Motor neuron (in vitro differentiated cells): ENCODE measurements at regions not wholly inside any gene's neighbourhood (a gene's known extent, or its start where the extent isn't known, plus 50 kb on each side); places are given as distances from the start of the nearest gene placed in this dataset.

Experiments
- ATAC-seq, 8 experiments: fragments of 200-7000 bp; cut with Tn5 transposase; replicated peaks in 6 of 8; 2 replicates each; pipeline ENCODE4 v1.8.0; 2021; ENCODE audit warnings: mild to moderate bottlenecking in 8 of 8, moderate library complexity in 8 of 8
- H3K27ac ChIP-seq, 2 donors: fragments of 250-450 bp; sonication (Bioruptor Pico); 2 replicates each; pipeline ENCODE4 v1.9.0; 2021; ENCODE audit warnings: antibody characterized with exemption in 2 of 2, mild to moderate bottlenecking in 2 of 2, moderate library complexity in 1 of 2
- H3K4me1 ChIP-seq, 2 donors: fragments of 250-450 bp; sonication (Bioruptor Pico); replicated peaks in 1 of 2; 2 replicates each; pipeline ENCODE4 v1.6.1; 2021; ENCODE audit warnings: antibody characterized with exemption in 2 of 2, mild to moderate bottlenecking in 2 of 2, moderate library complexity in 1 of 2
- H3K4me3 ChIP-seq, 5 donors: fragments of 250-450 bp; sonication (Bioruptor Pico); 2 replicates each; pipeline ENCODE4 v1.9.0; 2021; ENCODE audit warnings: antibody characterized with exemption in 5 of 5, mild to moderate bottlenecking in 5 of 5, moderate library complexity in 4 of 5
- WGBS, 10 experiments: fragments of 450-650 bp; shearing (Covaris generic); methylation state at CpG; one replicate each; pipeline ENCODE4 v1.0.0; 2022; 5-methylcytosine and 5-hydroxymethylcytosine counted together
- in situ Hi-C, 9 experiments: fragments of 400-800 bp; cut with MboI; loops; one replicate each; pipeline ENCODE4 v1.15.0; 2021; ENCODE audit warnings: low sequenced_read_pairs in 9 of 9, low pct_unique_long_range_greater_than_20kb in 2 of 9; ENCODE audit not compliant: unreplicated experiment in 9 of 9

GRCh38 chr10:111158595-111158994, 81.8 kb downstream of the ADRA2A start:
- 0 to 100% (median 50%) methylated on average over 1 to 3 of the region's 3 CpGs; no CpG with 5 or more reads in 1 of the 10 experiments for WGBS, 10 experiments
- H3K4me3 ChIP-seq: no peak overlapping the region
- in situ Hi-C loops: no loop called here
- ATAC-seq: peak in 2 of 8 experiments; percentile 44 to 60
- no peak overlapping the region for H3K27ac ChIP-seq
- H3K4me1 ChIP-seq: peaks cover 0 to 6% of the 10 kb centered on the region in 2 donors

GRCh38 chr10:111161109-111161874, 84.5 kb downstream of the ADRA2A start:
- H3K27ac ChIP-seq: no peak overlapping the region
- ATAC-seq: no peak
- in situ Hi-C loops: no loop called here
- no peaks in the 10 kb centered on the region for H3K4me1 ChIP-seq
- no peak overlapping the region for H3K4me3 ChIP-seq
- WGBS, 10 experiments: 11 to 92% (median 76%) methylated on average over 1 to 5 of the region's 7 CpGs; no CpG with 5 or more reads in 1 of the 10 experiments

- no peak for ATAC-seq
- in situ Hi-C loops: no loop called here
- Histone ChIP-seq H3K4me1 (no peaks in the 10 kb centered on the region), H3K27ac (no peak overlapping the region), H3K4me3 (no peak overlapping the region)
- 60 to 100% (median 100%) methylated on average over 1 of the region's 1 CpG; no CpG with 5 or more reads in 3 of the 10 experiments for WGBS, 10 experiments
Observed at GRCh38 chr10:111171183-111171582, 94.4 kb downstream of the ADRA2A start.

GRCh38 chr10:111175787-111176186, 99.0 kb downstream of the ADRA2A start:
- in situ Hi-C loops: no loop called here
- WGBS, 10 experiments: 0 to 100% (median 62%) methylated on average over 1 to 3 of the region's 3 CpGs; no CpG with 5 or more reads in 1 of the 10 experiments
- peak in 2 of 8 experiments; percentile 42 to 61 for ATAC-seq
- Histone ChIP-seq H3K4me3 (no peak overlapping the region), H3K27ac (no peak overlapping the region), H3K4me1 (no peaks in the 10 kb centered on the region)

- Histone ChIP-seq H3K27ac (no peak overlapping the region), H3K4me3 (no peak overlapping the region), H3K4me1 (no peaks in the 10 kb centered on the region)
- no peak for ATAC-seq
- in situ Hi-C loops: no loop called here
- WGBS, 10 experiments: 18 to 100% (median 95%) methylated on average over 1 to 2 of the region's 2 CpGs; no CpG with 5 or more reads in 1 of the 10 experiments
Observed at GRCh38 chr10:111177379-111177778, 100.5 kb downstream of the ADRA2A start.

DNA sequence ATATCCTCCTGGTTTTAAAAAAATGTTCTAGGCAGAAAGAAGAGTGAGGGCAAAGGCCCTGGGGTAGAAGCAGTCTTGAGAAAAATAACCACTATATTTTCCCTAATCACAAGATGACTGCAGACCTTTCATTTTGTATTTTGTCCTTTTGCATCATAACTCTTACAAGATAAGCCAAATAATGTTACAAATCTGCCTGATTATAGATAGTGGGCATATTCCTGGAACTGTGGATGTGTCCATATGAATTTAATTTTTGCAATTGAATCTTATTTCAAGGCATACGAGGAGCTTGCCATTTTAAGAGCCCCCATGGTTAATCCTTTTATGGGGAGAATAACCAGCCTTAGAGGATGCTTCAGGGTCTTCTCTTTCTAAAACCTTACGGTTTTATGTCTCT, 102.7 kb downstream of the ADRA2A start:
- Histone ChIP-seq H3K4me3 (no peak overlapping the region), H3K4me1 (no peaks in the 10 kb centered on the region), H3K27ac (no peak overlapping the region)
- in situ Hi-C loops: no loop called here
- WGBS, 10 experiments: 0 to 89% (median 75%) methylated on average over 1 to 2 of the region's 2 CpGs; no CpG with 5 or more reads in 2 of the 10 experiments
- ATAC-seq: no peak

DNA sequence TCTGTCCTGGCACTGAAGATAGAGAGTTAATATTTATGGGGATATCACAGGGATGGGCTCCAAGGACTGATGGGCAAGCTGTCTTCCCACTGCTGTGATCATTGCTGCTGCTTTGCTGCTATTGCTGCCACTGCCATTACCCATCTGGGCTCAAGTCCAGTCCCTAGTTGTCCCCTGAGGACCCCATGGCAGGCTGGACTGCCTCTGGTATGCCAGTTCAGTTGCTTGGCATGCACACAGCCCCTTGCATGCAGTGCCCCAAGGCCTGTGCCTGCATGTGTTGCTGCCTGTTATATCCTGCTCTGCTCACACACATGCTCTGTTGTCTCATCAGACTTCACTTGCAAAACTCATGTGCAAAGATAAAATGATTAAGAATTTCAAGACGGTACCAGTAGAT, 109.5 kb downstream of the ADRA2A start:
- no peak overlapping the region for H3K27ac ChIP-seq
- in situ Hi-C loops: no loop called here
- H3K4me1 ChIP-seq: no peaks in the 10 kb centered on the region
- no peak overlapping the region for H3K4me3 ChIP-seq
- WGBS, 10 experiments: 40 to 100% (median 88%) methylated on average over 1 of the region's 1 CpG; no CpG with 5 or more reads in 5 of the 10 experiments
- no peak for ATAC-seq

DNA sequence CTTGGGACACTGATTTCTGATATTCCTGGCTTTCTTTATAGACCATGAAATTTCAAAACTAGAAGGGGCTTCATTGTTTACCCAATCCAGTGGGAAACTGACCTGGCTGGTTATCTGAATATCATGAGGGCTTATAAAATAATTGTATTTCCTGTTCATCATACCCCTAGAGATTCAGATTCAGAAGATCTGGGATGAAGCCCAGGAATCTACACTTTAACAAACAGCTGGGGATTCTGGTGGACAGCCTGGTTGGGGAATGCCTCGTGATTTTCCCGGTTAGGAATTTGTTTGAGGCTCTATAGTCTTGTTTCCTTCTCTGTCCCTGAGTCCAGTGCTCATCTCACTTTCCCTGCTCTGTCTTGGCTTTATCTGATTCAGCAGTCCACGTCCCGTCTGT, 110.3 kb downstream of the ADRA2A start:
- no peak overlapping the region for H3K4me3 ChIP-seq
- 0 to 90% (median 87%) methylated on average over 1 to 4 of the region's 4 CpGs; no CpG with 5 or more reads in 1 of the 10 experiments for WGBS, 10 experiments
- H3K27ac ChIP-seq: no peak overlapping the region
- ATAC-seq: no peak
- H3K4me1 ChIP-seq: no peaks in the 10 kb centered on the region
- in situ Hi-C loops: no loop called here

DNA sequence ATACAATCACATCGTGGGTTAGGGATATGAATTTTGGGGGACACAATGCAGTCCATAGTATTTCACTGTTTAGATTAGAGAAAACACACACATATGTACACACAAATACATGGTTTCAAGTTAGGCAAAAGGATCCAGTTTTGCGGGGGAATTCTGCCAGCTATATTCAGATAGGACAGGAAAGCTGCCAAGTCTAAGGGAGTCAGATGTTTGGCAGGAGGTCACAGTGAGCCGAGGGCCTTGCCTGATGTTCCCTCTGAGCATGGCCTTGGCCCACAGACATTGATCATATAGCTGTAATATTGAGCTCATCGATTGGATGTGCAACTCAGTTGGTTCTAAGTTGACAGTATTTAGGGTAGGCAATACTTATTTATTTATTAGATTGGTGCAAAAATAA, 122.8 kb downstream of the ADRA2A start:
- in situ Hi-C loops: no loop called here
- no peak for ATAC-seq
- Histone ChIP-seq H3K27ac (no peak overlapping the region), H3K4me3 (no peak overlapping the region), H3K4me1 (peaks cover 1 to 6% of the 10 kb centered on the region in 2 donors)
- 25 to 100% (median 85%) methylated on average over 1 to 4 of the region's 4 CpGs; no CpG with 5 or more reads in 2 of the 10 experiments for WGBS, 10 experiments

DNA sequence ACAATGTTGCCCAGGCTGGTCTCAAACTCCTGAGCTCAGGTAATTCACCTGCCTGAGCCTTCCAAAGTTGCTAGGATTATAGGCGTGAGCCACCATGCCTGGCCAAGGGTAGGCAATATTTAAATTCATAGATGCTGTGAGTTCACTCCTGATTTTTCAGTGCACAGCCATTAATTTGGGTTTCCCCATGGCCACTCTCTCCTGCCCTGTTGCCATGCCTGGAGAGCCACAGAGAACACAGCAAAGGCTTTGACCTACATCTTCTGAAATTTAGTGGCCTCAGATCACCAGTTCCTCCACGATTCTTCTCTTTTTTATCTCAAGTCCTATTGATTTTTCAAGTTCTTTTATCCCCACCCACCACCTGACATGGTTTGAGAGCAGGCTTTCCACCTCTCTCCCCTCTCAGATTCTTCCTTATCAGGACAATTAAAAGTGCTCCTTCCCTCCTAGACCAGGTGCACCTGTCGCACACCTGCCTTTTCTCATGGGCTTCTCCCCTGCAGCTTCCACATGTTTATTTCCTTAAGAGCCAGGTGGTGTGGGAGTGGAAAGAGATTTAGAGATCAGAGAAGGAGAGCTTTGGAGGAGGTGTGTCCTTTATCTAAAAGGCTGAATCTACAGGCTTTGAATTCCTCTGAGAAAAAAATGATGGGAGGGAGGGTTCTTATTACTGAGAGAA, 123.8 kb downstream of the ADRA2A start:
- in situ Hi-C loops: no loop called here
- H3K4me3 ChIP-seq: no peak overlapping the region
- no peak overlapping the region for H3K27ac ChIP-seq
- no peak for ATAC-seq
- peaks cover 5 to 6% of the 10 kb centered on the region in 2 donors for H3K4me1 ChIP-seq
- WGBS, 10 experiments: 0 to 100% (median 63%) methylated on average over 1 to 2 of the region's 3 CpGs; no CpG with 5 or more reads in 2 of the 10 experiments

GRCh38 chr10:111203615-111204014, 126.8 kb downstream of the ADRA2A start:
- WGBS, 10 experiments: 20 to 95% (median 60%) methylated on average over 1 to 2 of the region's 2 CpGs; no CpG with 5 or more reads in 5 of the 10 experiments
- H3K4me1 ChIP-seq: peaks cover 5 to 6% of the 10 kb centered on the region in 2 donors
- no peak overlapping the region for H3K4me3 ChIP-seq
- ATAC-seq: no peak
- H3K27ac ChIP-seq: no peak overlapping the region
- in situ Hi-C loops: no loop called here

- WGBS, 10 experiments: 0 to 80% (median 41%) methylated on average over 1 to 5 of the region's 5 CpGs; no CpG with 5 or more reads in 6 of the 10 experiments
- in situ Hi-C loops: no loop called here
- H3K4me1 ChIP-seq: peaks cover 5 to 6% of the 10 kb centered on the region in 2 donors
- no peak overlapping the region for H3K27ac ChIP-seq
- H3K4me3 ChIP-seq: no peak overlapping the region
- ATAC-seq: peak in 3 of 8 experiments; percentile 34 to 75 (median 59)
Observed at GRCh38 chr10:111204838-111205237, 128.0 kb downstream of the ADRA2A start.

- no peak for ATAC-seq
- in situ Hi-C loops: no loop called here
- Histone ChIP-seq H3K4me3 (no peak overlapping the region), H3K27ac (no peak overlapping the region), H3K4me1 (peaks cover 5 to 6% of the 10 kb centered on the region in 2 donors)
Observed at GRCh38 chr10:111206521-111206920, 129.7 kb downstream of the ADRA2A start.
